T47D (cell line): ENCODE measurements at regions not wholly inside any gene's neighbourhood (a gene's known extent, or its start where the extent isn't known, plus 50 kb on each side); places are given as distances from the start of the nearest gene placed in this dataset.

Experiments used
- DNase-seq, 2 experiments: peaks; one replicate each; pipeline versions ENCODE4 v3.0.0 to v3.0.0-alpha.2; 2011 to 2012; ENCODE audit warnings: low read depth in 1 of 2, low spot score in 1 of 2
- JUND ChIP-seq: IDR thresholded peaks from 2 replicates; pipeline ENCODE4 v1.6.1; 2012; ENCODE audit warnings: low read depth
- in situ Hi-C: cut with HindIII; loops from 2 replicates; pipeline ENCODE4 v1.10.0; 2016; ENCODE audit warnings: low sequenced_read_pairs, low pct_unique_long_range_greater_than_20kb

DNA sequence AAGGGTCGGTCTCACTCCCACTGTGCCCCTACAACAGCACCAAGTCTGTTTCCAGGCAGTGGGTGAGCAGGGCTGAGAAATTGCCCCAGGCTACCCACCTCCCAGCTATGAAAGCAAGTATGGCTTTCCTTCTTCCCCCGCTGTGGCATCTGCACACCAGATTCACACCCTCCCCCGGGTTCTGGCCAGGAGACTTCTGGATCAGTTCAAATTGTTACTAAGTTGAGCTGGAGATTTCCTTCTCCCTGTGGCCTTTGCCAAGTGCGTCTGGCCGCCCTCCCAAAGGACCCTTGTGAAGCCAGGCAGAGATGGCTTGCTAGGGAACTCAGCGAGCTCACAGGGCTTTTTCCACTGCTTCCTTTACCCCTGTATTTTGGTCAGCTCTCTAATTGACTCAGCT is 555.4 kb downstream of the SH2D4B start:
- no peak for DNase-seq
- TF ChIP-seq JUND, result no peak

DNA sequence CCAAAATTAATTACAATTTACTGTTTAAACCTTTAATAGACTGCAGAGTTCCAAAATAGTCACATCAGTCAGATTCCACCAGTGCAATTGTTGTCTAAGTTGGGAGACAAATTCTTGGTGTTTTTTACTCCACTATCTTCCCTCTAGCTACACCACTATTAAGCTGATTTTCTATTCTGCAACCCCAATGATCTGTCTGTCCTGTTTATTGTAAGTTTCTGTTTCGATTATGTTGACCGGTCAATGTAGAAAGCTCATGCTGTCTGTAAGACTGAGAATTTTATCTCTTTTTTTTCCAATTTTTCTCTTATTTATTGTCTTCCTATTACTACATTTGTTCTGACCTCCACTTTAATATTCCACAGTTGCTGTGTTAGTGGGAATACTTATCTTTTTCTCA is 557.5 kb downstream of the SH2D4B start:
- TF ChIP-seq JUND, result no peak
- in situ Hi-C loops, result no loop called here
- DNase-seq, result no peak

More for the DNA sequence above, 555.4 kb downstream of the SH2D4B start:
- in situ Hi-C loops, result no loop called here

DNA sequence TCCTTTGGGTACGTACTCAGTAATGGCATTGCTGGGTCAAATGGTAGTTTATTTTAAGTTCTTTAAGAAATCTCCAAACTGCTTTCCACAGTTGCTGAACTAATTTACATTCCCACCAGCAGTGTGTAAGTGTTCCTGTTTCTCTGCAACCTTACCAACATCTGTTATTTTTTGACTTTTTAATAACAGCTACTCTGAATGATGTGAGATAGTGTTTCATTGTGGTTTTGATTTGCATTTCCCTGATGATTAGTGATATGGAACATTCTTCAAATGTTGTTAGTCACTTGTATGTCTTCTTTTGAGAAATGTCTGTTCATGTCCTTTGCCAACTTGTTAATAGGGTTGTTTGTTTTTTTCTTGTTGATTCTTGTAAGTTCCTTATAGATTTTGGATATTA is 558.9 kb downstream of the SH2D4B start:
- TF ChIP-seq JUND, result no peak
- DNase-seq, result no peak
- in situ Hi-C loops, result no loop called here

DNA sequence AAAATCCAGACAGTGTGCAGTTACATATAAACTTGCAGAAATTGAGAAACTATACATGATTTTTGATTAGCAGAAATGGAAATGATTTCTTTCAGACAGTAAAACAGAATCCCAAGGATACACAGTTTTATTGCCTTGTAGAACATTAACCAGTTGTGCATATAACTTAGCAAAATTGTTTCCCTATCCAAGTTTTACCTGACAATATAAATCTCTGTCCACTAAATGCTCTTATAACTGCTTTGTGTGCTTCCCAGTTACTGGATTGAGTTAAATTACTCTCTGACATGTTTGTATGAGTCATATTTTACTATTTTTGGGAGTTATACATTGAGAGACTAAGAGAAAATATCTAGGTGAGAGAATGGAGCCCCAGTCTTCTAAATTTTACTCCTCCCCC is 563.4 kb downstream of the SH2D4B start:
- no peak for TF ChIP-seq JUND
- DNase-seq, result no peak
- in situ Hi-C loops, result no loop called here

DNA sequence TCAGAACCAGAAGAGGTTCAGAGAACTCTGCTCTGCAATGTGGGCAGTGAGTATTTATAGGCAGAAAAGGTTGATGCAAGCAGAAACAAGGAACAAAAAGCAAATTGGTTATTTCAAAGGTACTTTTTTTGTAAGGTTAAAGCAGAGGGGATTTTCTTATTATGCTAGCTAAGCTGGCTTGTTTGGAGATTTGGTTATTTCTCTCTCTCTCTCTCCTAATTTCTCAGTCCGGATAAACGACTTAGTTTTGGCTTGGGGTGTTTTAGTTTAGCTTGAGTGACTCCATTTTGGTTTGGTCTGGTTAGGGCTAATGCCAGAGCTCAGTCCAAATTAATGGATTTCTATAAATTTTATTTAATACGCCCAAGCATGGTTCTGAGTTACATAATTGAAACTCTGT is 566.8 kb downstream of the SH2D4B start:
- DNase-seq, result no peak
- in situ Hi-C loops, result no loop called here

DNA sequence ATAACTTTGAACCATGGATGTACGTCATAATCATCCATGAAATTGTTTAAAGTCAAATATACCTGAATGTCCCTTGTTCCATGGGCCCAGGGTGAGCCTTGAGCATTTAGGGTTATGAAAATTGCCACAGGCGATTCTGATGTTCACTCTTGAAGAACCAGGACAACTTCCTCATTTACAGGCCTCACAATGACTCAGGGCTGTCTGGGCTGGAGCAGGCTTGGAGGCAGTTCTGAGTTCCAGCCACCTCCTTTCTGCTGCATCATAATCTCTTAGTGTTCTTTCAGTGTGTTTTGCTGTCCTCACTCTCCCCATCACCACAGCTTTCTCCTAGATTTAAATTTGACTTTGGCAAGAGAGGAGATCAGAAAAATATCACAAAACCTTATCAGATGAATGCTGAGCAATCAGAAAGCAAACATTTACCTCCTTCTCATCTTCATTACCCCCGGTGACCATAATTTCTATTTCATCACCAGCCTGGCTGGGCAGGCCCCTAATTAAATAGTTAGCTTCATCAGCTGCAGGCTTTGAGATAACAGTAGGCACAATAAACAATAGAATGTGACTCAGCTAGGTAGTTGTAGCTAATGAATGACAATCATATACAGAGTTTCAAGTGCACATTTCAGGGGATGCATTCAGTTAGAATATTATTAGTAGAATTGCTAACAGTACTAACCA is 571.0 kb downstream of the SH2D4B start:
- DNase-seq, result peak in 1 of 2 experiments; percentile 33
- no peak for TF ChIP-seq JUND
- in situ Hi-C loops, result no loop called here

More for the DNA sequence above, 566.8 kb downstream of the SH2D4B start:
- TF ChIP-seq JUND, result no peak

DNA sequence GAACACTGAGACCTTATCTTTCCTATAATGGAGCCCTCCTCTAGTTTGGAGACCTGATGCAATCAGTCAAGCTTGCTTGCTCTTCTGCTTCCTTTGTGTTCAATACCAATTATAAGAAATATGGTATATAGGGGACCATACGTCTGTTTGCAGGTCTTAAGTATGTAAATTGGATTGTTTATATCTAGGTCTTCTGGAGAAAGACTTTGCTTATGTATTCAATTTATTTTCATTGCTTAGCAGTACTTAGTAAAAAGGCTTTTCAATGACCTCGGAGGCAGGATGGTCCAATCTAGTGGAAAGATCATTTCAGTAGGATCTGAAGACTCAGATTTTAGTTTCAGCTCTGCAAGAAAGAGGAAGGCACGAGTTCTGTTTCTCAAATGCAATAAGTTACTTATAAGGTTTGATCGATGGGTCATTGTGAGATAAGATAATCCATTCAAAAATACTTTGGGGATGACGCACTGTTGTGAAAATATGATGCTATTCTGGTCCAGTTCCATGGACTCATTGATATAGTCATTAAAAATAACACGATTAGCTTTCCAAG is 571.6 kb downstream of the SH2D4B start:
- in situ Hi-C loops, result no loop called here
- TF ChIP-seq JUND, result no peak
- no peak for DNase-seq

DNA sequence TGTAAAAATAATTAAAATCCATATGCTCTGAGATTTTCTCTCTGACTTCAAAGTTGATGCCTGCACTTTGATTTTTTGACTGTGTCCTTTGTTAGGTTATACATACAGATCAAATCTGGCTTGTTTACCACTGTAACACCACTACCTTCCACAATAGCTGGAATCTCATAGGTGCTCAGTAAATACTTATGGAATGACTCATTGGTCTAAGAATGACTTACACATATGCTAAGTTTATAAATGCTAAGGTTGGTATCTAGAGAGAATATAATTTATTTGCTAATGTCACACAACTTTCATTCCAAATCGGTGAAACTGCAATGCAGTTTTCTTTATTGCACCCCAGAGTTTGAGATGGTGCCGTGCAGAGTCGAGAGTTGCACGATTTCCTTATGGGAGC is 578.5 kb downstream of the SH2D4B start:
- peak; percentile 29 to 65 for DNase-seq
- TF ChIP-seq JUND, result peak; percentile 85
- in situ Hi-C loops, result no loop called here

DNA sequence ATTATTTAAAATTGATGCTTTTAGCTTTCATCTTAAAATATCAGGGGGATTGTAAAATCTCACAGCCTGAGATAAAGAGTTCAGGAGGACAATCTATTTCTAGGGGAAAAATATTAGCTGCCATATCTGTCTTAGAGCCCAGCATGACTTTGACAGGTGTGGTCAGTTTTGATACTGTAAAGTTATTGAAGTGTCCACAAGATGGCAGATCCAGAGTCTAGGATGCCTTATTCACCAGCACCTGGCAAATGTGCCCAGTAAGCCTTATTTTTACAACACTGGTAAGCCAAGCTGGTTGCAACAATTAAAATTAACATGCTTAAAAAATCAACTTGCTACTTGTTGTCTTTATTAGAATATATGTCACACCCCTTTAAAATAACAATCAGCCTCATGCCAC is 579.3 kb downstream of the SH2D4B start:
- no peak for TF ChIP-seq JUND
- DNase-seq, result peak in 1 of 2 experiments; percentile 58
- in situ Hi-C loops, result no loop called here

DNA sequence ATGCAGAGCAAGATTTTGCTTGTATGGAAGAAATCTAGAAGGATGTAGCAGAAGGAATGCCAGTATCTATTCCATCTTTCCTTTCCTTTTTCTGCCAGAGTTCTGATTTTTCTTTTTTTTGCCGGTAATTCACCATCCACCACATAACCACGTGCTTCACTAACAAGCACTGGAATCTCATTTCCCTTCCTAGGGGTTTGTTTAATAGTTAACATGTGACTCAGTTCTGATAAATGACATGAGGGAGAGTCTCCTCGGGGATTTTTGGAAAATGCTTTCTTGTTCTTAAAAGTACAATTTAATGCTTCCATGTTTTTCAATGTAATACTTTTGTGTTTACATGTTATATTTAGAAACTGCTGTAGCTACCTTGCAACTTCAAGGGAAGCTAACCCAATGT is 590.2 kb downstream of the SH2D4B start:
- in situ Hi-C loops, result no loop called here
- TF ChIP-seq JUND, result no peak
- DNase-seq, result no peak

DNA sequence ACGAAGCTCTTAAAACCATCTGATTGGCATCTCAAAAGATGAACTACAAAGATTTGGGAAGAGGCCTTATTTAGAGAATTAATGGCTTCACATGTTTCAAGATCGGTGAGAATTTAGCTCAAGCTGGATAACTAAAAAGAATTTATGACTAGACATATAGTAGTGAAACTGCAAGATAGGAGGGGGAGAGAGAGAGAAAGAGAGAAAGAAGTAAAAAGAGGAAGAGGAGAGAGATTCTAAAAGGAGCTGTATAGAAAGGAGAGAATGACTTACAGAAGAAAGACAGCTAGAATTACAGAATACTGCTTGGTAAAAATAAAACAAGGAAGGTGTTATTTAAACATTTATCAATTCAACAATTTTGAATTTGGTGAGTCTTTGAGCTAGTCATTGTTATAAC is 592.3 kb downstream of the SH2D4B start:
- no peak for DNase-seq
- in situ Hi-C loops, result no loop called here
- no peak for TF ChIP-seq JUND

DNA sequence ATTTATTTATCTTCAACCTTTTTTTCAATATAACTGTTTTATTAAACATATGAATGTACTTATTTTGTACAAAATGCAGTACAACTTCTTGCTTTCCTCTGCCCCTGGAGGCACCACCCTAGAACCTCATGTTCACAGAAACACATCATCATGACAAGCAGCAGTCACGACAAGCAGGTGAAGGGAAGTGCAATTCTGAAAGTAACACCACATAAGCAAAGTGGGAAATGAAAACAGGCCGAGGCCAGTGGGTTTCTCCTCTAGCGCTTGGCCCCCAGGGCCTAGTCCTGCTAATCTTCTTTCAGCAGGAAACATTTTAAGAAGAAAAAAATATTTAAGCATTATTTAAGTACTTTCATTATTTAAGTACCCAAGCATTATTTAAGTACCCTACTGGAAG is 598.1 kb downstream of the SH2D4B start:
- no peak for DNase-seq
- in situ Hi-C loops, result no loop called here
- no peak for TF ChIP-seq JUND

DNA sequence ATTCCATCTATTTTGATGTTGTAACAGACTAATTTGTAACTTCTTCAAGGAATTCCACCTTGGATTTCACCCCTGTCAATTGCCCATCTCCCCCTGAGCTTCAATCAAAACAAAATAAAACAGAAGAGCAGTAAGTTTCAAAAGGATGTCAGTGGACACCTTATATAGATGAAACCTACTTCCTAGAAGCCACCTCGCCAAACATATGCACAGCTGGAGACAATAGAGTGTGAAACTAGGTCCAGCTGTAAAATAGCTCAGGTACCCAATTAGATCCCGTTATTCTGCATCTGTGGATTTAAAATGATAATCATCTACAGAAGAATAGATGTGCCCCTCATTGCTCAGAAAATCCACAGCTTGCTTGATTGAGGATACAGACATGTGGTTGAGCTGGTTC is 598.6 kb downstream of the SH2D4B start:
- DNase-seq, result no peak
- in situ Hi-C loops, result no loop called here
- TF ChIP-seq JUND, result no peak

DNA sequence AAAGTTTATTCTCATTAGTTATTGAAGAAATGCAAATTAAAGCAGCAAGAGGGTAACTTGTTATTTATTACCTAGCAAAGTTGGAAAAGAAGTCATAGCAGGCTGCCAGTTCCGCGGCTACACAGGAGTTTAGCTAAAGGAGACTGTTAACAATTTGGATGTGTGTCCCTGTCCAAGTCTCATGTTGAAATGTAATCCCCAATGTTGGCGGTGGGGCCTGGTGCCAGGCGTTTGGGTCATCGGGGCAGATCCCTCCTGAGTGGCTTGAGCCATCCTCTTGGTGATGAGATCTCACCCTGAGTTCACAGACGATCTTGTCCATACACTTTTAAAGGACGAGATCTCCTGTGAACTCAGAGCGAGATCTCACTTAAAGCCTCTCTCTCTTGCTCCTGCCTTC is 608.3 kb downstream of the SH2D4B start:
- DNase-seq, result no peak
- no peak for TF ChIP-seq JUND
- in situ Hi-C loops, result no loop called here

DNA sequence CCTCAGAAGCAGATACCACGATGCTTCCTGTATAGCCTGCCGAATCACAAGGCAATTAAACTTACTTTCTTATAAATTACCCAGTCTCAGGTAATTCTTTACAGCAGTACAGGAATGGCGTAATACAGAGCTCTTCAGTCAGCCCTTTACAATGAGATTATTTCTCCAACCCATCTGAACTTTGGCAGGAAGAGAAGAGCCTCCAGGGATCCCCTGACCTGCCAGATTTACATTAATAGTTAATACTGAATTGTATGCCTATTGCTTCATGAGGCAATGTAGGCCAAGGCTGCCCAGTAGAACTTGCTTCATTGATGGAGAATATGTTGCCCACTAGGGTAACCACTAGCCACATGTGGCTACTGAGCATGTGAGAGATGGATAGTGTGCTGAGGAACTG is 608.7 kb downstream of the SH2D4B start:
- in situ Hi-C loops, result no loop called here
- TF ChIP-seq JUND, result no peak
- no peak for DNase-seq
